Suppressor macrophage treated with lipopolysaccharide for 1 hour (primary cell): ENCODE measurements at regions not wholly inside any gene's neighbourhood (a gene's known extent, or its start where the extent isn't known, plus 50 kb on each side); places are given as distances from the start of the nearest gene placed in this dataset.

Source experiments
- DNase-seq, 3 donors: peaks; one replicate each; pipeline ENCODE4 v3.0.0-alpha.2; 2020 to 2022

DNA sequence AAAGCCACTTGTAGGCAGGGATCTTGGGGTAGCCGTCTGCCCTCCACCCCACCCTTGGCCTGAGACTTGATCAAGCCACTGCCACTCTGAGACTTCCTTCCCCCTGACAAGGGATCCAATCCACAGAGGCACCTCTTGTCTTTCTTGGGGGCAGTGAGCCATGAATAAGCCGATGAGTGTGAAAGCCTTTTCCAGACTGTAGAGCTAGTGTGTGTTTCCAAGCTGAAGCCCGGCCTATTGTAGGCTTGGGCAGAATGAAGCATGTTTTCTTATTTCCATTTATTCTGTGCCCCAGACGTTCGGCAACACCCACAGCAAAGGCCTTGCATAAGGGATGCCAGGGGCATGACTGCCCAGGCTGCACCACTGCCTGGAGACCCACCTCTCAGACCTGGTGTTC is 991.6 kb downstream of the BCL11B start:
- DNase-seq = no peak

DNA sequence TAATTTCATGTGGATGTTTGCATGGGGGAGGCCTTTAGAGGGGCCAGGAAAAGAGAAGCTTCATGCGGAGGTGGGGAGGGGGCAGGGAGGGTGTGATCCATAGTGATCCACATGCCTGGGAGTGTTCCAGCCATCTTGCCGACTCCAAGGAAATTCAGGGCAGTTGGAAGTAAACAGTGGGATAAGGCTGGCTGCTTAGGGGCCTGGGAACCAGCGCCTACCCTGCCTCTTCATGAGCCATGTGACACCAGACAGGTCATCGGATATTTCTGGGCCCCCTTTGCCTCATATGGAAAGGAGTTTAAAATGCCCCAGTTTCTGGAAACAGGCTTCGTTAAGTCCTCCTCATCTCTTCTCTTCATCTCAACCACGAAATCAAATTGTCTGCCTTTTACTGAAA is 983.2 kb downstream of the BCL11B start:
- DNase-seq = no peak

DNA sequence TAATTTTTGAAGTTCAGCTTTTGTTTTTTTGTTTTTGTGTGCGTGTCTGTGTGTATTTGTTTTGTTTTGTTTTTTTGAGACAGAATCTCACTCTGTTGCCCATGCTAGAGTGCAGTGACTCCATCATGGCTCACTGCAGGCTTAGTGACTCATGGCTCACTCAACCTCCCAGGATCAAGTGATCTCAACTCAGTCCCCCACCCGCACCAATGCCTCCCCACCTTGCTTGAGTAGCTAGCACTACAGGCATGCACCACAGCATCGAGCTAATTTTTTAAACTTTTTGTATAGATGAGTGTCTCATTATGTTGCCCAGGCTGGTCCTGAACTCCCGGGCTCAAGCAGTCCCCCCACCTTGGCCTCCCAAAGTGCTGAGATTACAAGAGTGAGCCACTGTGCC is 981.4 kb downstream of the BCL11B start:
- no peak for DNase-seq

DNA sequence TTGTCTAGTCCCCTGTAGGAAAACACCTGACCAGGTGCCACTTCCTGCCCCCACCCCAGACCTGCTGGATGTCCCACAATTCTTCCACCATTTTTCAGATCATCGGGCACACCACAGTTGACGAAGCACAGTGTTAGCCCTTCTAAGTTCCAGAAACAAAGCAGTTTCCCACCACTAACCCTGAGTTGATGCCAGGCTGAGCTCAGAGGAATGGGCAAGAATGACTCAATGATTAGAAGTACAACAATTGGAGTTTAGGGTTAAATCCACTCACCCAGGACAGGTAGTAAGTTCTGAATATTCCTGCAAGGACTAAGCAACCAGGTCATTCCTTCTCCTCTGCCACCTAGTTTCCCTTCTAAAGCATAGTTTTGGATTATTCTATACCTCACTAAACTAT is 979.8 kb downstream of the BCL11B start:
- DNase-seq = no peak

DNA sequence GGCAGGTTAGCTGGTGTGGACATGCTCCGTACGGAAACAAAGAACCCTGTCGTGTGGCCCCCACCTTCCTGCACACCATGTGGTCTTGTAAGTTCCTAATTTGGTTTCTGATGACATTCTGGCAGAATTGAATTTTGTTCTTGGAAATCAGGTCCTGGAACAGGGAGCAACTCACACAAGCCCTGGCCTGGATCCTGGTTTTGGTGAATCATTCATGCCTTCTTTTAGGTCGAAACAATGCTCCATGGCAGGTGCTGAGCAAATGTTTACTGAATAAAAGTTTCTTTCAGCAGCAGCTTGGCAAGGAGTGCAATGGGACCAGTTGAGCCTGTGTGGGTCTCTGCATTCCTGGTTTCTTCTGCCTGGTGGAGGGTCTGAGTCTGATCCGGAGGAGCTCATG is 978.4 kb downstream of the BCL11B start:
- no peak for DNase-seq

DNA sequence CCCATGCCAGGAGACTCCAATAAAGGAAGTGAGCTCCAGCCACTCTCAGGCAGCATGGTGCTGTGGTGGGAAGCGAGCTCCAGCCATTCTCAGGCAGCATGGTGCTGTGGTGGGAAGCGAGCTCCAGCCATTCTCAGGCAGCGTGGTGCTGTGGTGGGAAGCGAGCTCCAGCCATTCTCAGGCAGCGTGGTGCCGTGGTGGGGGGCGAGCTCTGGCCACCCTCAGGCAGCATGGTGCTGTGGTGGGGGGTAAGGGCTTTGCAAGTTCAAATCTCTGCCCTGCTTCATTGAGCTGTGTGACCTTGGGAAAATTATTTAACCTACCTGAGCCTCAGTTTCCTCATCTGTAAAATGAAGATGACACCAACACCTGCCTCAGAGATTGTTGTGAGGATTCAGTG is 975.1 kb downstream of the BCL11B start:
- DNase-seq = no peak

DNA sequence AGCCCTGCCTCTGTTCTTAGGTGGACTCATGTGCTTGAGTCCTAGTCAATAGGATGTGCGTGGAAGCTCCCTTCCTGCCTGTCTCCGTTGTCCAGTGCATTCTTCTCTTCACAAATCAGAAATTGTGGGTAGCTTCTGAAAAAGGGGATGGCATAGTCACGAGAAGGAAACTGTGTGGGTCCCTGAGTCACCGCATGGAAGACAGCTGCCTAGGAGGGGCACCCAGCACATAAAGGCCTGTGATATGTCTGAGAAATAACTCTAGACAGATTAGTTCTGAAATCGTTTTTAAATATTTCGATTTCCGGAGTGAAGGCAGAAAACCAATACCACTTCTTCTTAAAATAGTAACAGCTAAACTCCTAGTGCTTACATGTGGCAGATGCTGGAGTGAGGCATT is 974.4 kb downstream of the BCL11B start:
- no peak for DNase-seq

DNA sequence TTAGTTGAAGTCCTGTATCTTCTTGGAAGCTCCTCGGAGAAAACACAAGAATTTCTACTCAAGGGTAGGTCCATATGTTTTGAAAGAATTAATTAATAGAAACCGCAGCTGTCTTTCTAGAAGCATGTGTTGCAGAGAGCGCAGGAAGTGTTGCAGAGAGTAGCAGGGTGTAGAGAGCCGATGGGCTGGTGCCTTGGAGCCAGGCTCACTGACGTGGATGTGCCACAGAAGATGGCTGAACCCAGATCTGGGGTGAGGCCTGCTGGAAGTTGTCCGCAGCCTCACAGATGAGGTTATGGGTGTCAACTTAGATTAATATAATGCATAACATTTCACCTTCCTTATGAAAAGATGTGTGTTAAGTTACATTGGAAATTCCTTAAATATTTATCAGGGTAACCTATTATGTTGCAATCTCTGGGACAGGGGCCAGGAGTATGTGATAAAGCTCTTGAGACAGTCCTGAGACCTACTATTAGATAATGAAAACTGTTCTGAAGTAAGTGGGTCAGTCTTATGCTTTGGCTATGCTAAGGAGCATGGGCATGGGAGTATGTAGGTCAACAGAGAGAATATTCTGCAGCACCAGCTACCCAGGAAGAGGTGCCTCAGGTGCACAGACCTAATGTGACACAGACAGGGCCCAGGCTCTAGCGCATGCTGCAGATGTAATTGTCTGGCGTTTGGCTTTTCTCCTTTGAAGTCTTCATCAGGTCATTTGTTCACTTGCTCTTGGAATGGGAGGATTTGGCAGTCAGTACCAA is 973.3 kb downstream of the BCL11B start:
- no peak for DNase-seq

DNA sequence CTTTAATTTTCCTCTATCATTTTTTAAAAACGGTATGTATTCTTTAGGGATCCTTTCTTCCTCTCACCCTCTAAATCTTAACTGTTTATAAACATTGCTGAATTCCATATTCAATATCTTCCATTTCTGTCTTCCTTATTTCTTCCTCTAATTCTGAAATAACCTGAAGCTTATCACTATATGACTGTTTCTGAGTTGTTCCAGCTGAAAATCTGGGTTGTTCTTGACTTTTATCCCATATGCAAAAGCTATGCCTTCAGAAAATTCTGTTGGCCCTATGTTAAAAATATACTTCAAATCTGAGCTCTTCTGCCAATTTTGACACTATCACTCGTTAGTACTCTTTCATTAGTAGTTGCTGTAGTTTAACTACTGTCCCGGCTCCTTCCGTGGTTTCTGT is 970.3 kb downstream of the BCL11B start:
- no peak for DNase-seq

DNA sequence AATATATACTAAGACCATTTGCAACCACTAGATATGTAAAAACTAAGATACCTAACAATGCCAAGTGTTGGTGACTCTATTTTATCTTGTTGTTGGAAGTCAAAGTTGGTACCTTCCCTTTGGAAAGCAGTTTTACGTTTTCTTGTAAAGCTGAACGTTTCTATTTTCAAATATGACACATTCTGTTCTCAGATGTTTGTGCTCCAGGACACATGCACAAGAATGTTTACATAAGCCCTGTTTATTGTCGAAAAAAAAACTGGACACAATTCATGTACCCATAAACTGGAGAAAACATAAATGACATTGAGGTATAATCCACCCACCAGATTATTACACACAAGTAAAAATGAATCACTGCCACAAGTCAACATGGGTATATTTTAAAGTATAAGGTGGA is 967.4 kb downstream of the BCL11B start:
- DNase-seq = no peak

DNA sequence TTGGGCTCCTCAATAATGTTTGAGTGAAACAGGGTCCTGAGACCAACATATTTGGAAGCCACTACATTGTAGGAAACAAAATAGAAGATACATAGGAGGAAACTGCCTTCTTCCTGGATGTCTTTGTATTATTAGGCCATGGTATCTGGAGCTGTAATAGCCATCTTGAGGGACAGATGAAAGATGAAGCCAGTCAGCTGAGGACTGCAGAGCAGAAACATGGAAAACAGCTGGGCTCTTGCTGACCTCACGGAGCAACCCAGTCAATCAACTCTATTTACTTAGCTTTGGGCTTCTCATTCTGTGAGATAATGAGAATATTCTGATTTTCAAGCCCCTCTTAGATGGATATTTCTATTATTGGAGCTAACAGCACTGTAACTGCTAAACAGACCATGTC is 962.4 kb downstream of the BCL11B start:
- DNase-seq = no peak

DNA sequence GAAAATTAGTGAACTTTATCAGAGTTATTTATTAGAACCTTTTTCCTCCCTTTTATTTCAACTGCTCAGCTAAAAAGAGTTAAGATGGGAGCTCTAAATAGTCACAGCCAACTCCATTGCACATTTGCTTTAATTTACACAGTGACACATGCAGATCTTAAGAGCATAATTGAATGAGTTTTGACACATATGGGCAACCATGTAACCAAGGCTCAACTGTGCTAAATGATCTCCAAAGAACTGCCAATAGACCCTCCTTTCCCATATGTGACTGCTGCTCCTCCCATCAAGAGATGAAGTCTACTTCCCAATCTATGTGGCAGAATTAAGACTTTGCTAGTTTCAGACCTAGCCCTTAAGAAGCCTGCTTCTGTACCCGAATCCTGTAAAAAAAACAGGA is 960.0 kb downstream of the BCL11B start:
- DNase-seq = no peak

DNA sequence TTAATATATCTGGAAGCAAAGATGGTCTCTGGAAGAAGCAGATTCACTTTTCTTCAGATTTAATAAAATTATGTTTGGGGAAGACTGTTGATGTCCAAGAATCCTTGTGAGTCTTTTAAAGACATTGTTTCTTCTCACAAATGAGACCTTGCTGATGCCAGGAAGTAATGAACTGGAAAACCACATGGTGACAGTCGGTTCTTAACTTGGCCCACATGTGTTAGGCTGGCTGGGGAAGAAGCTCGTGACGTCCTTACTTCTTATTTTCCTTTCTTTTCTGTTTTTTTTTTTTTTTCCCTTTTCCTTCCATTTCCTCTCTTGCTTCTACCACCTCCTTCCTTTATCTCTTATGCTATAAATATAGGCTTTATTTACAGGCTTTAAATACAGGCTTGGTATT is 950.2 kb downstream of the BCL11B start:
- no peak for DNase-seq

DNA sequence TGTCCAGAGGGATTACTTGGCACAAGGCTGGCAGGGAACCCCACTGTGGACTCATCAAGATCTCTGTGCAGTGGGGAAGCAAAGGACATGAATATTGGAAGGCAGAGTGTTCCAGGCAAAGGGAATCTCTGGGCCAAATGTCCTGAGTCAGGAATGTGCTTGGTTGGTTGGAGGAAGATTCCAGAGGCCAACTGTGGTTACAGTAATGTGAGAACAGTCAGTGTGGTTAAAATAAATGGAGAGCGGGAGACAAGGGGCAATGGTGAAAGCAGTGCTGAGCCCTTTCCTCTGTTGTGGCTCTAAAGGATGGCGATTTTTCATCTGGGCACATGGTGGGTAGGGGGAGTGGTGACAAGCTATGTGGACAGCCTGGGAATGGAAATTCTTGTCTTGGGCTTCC is 948.2 kb downstream of the BCL11B start:
- no peak for DNase-seq

DNA sequence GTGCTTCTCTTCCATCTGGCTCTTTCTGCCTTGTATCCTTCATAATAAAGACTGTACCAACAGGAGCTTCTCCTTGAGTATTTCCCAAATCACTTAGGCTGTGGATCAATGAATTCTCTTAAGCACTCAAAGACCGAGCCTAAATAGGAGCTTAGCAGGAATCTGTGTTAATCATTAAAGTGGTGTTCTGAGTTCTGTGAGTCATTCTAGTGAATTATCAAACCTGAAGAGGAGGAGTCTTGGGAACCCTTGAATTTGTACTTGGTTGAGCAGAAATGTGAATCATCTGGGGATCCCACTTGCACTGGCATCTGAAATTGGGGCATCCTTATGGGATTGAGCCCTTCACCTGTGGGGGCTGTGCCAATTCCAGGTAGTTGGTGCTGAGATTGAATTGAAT is 946.2 kb downstream of the BCL11B start:
- DNase-seq = no peak

DNA sequence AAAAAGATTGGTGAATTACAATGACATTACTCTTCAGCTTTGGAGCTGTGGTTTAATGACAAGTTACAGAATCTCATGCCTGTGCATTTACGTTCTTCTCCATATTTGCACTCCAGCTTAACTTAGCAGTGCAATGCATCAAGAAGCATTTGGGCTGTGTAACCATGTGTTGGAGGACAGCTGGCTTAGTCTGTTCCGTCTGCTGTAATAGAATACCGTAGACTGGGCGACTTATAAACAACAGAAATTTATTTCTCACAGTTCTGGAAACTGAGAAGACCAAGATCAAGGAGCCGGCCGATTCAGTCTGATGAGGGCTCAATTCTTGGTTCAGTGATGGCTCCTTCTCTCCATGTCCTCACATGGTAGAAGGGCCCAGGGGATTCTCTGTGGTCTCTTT is 943.5 kb downstream of the BCL11B start:
- no peak for DNase-seq

DNA sequence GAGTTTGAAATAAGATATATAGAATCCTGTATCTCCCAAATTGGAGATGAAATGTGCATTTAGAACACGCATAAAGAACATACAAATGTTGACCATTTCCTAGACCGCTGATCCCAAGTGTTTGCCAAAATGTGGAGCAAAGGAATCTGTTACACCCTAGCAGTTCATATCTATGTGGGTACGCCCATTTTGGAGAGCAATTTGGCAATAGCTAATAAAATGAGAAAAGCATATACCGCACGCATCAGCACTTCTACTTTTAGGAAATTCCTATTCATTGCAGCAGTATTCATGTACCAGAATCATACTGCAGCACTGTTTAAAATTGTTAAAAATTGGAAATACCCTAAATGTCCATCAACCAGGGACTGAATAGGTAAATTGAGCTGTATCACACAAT is 937.8 kb downstream of the BCL11B start:
- no peak for DNase-seq

DNA sequence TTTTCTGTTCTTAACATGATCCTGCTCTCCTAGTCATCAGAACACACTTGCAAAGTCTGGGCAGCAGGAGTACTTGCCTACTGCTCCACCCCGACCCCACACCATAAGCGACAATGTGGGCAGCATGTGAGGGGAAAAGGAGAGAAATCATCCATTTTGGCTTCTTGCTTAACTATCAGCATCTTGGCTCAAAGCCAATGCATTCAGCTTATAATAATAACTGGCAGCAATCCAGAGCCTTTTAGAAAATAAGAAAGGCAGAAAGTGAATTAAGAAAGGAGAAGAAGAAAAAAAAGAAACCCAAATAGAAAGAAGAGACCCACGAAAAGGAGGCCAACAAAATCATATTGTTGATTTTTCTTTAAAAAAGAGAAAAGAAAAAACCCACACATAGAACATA is 930.8 kb downstream of the BCL11B start:
- no peak for DNase-seq

DNA sequence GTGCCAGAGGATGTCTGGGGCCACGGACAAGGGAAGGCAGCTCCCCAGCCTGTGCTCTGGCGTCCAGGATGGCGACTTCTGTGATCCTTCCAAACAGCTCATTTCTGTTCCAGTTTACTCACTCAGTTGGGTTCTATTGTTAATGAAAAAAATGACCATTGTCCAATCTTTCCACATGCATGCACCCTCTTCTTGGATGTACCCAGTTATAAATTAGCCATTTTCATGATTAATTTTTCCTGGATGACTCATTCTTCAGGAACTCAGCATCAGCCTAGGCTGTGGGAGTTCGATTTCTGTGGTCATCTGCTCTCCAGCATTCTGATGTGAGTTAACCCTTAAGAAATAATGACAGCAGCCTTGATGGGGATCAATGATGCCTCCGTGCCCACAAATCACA is 926.8 kb downstream of the BCL11B start:
- no peak for DNase-seq

DNA sequence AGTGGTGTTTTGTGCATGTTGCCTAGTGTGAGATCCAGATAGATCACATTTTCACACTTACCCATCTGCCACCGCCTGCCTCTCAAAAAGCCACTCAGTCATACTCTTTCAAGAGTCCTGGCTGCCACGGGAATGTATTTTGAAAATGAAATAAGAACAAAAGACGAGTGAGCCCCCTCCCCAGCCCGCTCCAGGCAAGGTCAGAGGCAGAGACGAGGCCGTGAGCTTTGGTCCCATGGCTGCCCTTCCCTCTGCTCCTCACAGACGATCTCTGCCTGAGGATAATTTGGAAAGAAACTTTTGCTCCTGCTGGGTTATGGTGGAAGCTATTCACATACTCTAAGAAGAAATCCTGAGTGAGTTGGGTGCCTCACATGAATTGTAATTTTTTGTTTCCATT is 924.3 kb downstream of the BCL11B start:
- DNase-seq = no peak

DNA sequence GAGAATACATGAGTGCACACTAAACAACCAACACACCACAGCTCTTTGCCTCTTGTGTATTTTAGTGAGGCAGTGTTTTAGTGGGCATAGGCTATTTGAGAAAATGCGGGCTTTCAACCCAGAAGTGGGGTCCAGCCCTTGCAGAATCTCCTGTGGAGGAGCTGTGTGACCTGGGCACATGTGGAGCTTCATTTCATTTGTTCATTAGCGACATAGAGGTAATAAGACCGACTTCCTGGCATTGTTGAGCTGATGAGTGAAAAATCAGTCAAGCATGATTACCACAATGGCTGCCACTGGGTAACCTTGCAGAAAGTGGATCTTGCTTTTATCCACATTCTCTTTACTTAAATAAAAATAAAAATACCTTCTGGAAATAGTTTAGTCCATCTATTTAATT is 923.5 kb downstream of the BCL11B start:
- no peak for DNase-seq

DNA sequence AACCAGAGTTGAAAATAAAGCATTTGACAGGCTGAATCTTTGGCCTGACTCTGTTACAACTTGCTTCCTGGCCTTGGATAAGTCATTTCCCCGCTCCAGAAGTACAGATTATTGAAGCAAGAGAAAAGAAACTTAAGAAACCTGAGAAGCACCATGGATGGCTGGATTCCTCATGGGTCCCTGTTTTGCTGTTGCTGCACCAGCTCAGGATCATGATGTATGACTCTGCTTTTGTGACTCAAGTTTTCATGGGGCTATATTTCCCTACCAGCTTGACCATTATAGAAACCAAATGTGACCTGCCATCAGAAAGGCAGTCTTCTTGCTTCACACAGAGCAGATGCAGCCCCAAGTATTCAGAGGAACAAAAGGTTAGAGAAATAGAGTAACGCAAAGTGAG is 921.8 kb downstream of the BCL11B start:
- DNase-seq = no peak

DNA sequence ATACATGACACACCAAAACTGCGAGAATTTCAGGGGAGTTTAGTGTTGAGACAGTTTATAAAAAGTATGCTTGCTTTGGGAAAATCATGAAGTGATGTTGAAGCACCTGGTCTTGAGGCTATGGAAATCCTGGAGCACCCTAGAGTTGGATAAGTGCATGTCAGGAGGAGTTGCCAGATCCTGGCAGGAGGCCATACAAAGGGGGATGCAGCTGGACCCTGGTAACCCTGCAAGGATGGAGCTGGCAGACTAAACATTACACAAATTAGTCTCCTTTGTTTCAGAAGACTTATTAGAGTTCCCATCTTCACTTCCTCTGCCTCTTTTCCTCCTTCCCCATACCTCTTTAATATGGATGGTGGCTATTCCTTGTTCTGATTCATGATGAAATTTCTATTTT is 907.0 kb downstream of the BCL11B start:
- no peak for DNase-seq

DNA sequence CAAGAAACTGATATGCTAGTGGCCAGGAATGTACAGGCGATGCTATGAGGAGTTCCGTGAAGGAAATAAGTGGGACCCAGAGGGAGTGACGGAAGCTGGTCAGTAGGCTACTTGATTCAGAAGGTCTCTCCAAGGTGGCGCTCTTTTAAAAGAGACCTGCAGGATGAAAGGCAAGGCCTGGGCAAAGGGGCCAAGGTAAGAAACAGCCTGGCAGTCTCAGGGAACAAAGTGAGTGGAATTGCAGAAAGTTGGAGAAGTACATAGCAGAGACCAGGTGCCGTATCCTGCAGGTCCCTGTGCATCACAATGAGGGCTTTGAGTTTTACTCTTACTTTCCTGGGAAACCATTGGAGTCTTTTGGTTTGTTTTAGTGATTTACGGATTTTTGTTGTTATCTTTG is 905.6 kb downstream of the BCL11B start:
- no peak for DNase-seq

DNA sequence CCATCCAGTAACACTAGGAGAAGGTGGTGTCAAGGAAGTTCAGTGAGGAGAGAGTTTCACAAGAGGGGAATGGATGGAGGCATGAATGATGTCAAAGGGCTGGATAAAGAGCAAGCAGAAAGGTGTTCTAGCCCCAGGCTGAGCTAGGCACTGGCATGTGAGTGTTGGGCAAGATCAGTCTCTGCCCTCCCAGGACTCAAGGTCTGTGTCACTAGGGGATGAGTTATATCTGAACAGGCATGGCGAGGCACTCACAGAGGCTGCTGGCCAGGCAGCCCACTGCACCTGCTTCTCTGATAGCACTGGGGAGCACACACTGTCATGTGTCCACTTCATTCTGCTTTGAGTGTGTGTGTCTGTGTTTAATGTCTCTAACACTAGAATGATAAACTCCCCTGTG is 903.8 kb downstream of the BCL11B start:
- DNase-seq = no peak

DNA sequence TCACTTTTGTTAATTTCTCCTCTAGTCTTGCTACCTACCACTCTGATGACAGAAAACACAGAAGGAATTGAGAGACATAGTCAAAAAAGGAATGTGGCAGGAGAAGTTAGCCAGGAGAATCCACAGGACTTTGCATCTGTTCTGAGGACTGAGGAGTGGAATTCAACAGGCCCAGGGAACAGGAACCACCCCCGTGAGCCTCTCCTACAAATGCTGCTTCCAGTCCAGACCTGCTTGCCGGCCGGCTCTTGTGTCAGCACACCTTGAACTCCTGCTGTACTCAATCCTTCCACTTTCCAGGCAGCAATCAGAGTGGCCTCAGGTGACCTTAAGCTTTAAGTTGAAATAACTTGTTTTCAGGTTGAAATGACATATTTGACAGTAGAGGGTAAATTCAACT is 903.1 kb downstream of the BCL11B start:
- DNase-seq = no peak
